Effector memory CD8-positive, alpha-beta T cell (primary cell): ENCODE measurements at regions not wholly inside any gene's neighbourhood (a gene's known extent, or its start where the extent isn't known, plus 50 kb on each side); places are given as distances from the start of the nearest gene placed in this dataset.

ENCODE experiments used
- ATAC-seq: fragments of 150-1000 bp; cut with Tn5 transposase; replicated peaks from 2 replicates; pipeline ENCODE4 v1.10.0; 2021; ENCODE audit warnings: mild to moderate bottlenecking, moderate library complexity
- DNase-seq, 3 experiments: peaks; one replicate each; pipeline ENCODE4 v3.0.0; 2021
- H3K27ac Mint-ChIP-seq, 2 donors: one replicate each; pipeline ENCODE4 v1.8.0; 2022; ENCODE audit warnings: mild to moderate bottlenecking in 2 of 2, mixed read lengths in 2 of 2, moderate library complexity in 2 of 2
- H3K27me3 Mint-ChIP-seq, 2 donors: one replicate each; pipeline ENCODE4 v1.8.0; 2022; ENCODE audit warnings: mixed read lengths in 2 of 2
- H3K36me3 Mint-ChIP-seq: one replicate; pipeline ENCODE4 v1.8.0; 2022; ENCODE audit warnings: mild to moderate bottlenecking, moderate library complexity, mixed read lengths; ENCODE audit not compliant: insufficient read depth
- H3K4me1 Mint-ChIP-seq, 2 donors: one replicate each; pipeline ENCODE4 v1.8.0; 2022; ENCODE audit warnings: low read depth in 2 of 2, mixed read lengths in 2 of 2
- H3K4me3 Mint-ChIP-seq, 2 donors: one replicate each; pipeline ENCODE4 v1.8.0; 2022; ENCODE audit warnings: mild to moderate bottlenecking in 2 of 2, mixed read lengths in 2 of 2, moderate library complexity in 2 of 2
- H3K9me3 Mint-ChIP-seq, 2 donors: one replicate each; pipeline ENCODE4 v1.8.0; 2022; ENCODE audit warnings: mixed read lengths in 2 of 2

- Mint-ChIP-seq H3K27ac (peak overlapping the region; percentile 91 to 99), H3K36me3 (no peaks in the 10 kb centered on the region), H3K27me3 (no peaks in the 10 kb centered on the region), H3K9me3 (no peaks in the 10 kb centered on the region), H3K4me1 (peaks cover 5 to 14% of the 10 kb centered on the region in 2 donors), H3K4me3 (peak overlapping the region; percentile 81 to 91)
- DNase-seq: no peak
- ATAC-seq: no peak
Measured at GRCh38 chr4:100894339-100894870, 376.6 kb upstream of the EMCN start.

GRCh38 chr4:100891808-100892207 is 374.0 kb upstream of the EMCN start:
- H3K36me3 Mint-ChIP-seq: no peaks in the 10 kb centered on the region
- no peak for ATAC-seq
- H3K4me3 Mint-ChIP-seq: no peak overlapping the region
- peaks cover 0 to 8% of the 10 kb centered on the region in 2 donors for H3K9me3 Mint-ChIP-seq
- no peak overlapping the region for H3K27ac Mint-ChIP-seq
- peaks cover 5 to 14% of the 10 kb centered on the region in 2 donors for H3K4me1 Mint-ChIP-seq
- DNase-seq: no peak
- no peaks in the 10 kb centered on the region for H3K27me3 Mint-ChIP-seq

GRCh38 chr4:100889898-100890297 is 372.1 kb upstream of the EMCN start:
- H3K4me3 Mint-ChIP-seq: no peak overlapping the region
- ATAC-seq (no peak), DNase-seq (no peak)

GRCh38 chr4:100889401-100889800 is 371.6 kb upstream of the EMCN start:
- Mint-ChIP-seq H3K9me3 (peaks cover 0 to 8% of the 10 kb centered on the region in 2 donors), H3K27me3 (no peaks in the 10 kb centered on the region), H3K36me3 (no peaks in the 10 kb centered on the region), H3K4me1 (no peaks in the 10 kb centered on the region), H3K4me3 (no peak overlapping the region), H3K27ac (no peak overlapping the region)
- no peak for ATAC-seq
- DNase-seq: no peak

More at GRCh38 chr4:100889898-100890297, 372.1 kb upstream of the EMCN start:
- H3K27ac Mint-ChIP-seq: no peak overlapping the region
- H3K9me3 Mint-ChIP-seq: peaks cover 0 to 8% of the 10 kb centered on the region in 2 donors
- H3K27me3 Mint-ChIP-seq: no peaks in the 10 kb centered on the region
- peaks cover 0 to 2% of the 10 kb centered on the region in 2 donors for H3K4me1 Mint-ChIP-seq
- no peaks in the 10 kb centered on the region for H3K36me3 Mint-ChIP-seq

- Mint-ChIP-seq H3K4me1 (no peaks in the 10 kb centered on the region), H3K4me3 (no peak overlapping the region), H3K9me3 (peaks cover 0 to 6% of the 10 kb centered on the region in 2 donors), H3K36me3 (no peaks in the 10 kb centered on the region), H3K27me3 (no peaks in the 10 kb centered on the region), H3K27ac (no peak overlapping the region)
- DNase-seq (no peak), ATAC-seq (no peak)
Measured at GRCh38 chr4:100882661-100883060, 364.8 kb upstream of the EMCN start.

- no peak overlapping the region for H3K27ac Mint-ChIP-seq
- DNase-seq (no peak), ATAC-seq (no peak)
- H3K4me3 Mint-ChIP-seq: no peak overlapping the region
- H3K9me3 Mint-ChIP-seq: no peaks in the 10 kb centered on the region
- H3K36me3 Mint-ChIP-seq: no peaks in the 10 kb centered on the region
- no peaks in the 10 kb centered on the region for H3K4me1 Mint-ChIP-seq
- H3K27me3 Mint-ChIP-seq: no peaks in the 10 kb centered on the region
Measured at GRCh38 chr4:100881283-100881682, 363.5 kb upstream of the EMCN start.

GRCh38 chr4:100880011-100880410 is 362.2 kb upstream of the EMCN start:
- DNase-seq (no peak), ATAC-seq (no peak)
- Mint-ChIP-seq H3K4me1 (no peaks in the 10 kb centered on the region), H3K36me3 (no peaks in the 10 kb centered on the region), H3K9me3 (no peaks in the 10 kb centered on the region), H3K4me3 (no peak overlapping the region), H3K27ac (no peak overlapping the region), H3K27me3 (no peaks in the 10 kb centered on the region)

- Mint-ChIP-seq H3K27ac (no peak overlapping the region), H3K4me3 (no peak overlapping the region), H3K36me3 (no peaks in the 10 kb centered on the region), H3K9me3 (no peaks in the 10 kb centered on the region), H3K27me3 (no peaks in the 10 kb centered on the region), H3K4me1 (no peaks in the 10 kb centered on the region)
- ATAC-seq: no peak
- no peak for DNase-seq
Measured at GRCh38 chr4:100879471-100879870, 361.6 kb upstream of the EMCN start.

- Mint-ChIP-seq H3K4me3 (no peak overlapping the region), H3K36me3 (no peaks in the 10 kb centered on the region), H3K9me3 (no peaks in the 10 kb centered on the region), H3K27me3 (no peaks in the 10 kb centered on the region), H3K27ac (no peak overlapping the region), H3K4me1 (no peaks in the 10 kb centered on the region)
- ATAC-seq (no peak), DNase-seq (no peak)
Measured at GRCh38 chr4:100876546-100876945, 358.7 kb upstream of the EMCN start.

- Mint-ChIP-seq H3K9me3 (no peaks in the 10 kb centered on the region), H3K27ac (no peak overlapping the region), H3K27me3 (peaks cover 0 to 9% of the 10 kb centered on the region in 2 donors), H3K4me1 (no peaks in the 10 kb centered on the region), H3K36me3 (no peaks in the 10 kb centered on the region), H3K4me3 (no peak overlapping the region)
- ATAC-seq (no peak), DNase-seq (no peak)
Measured at GRCh38 chr4:100875296-100876068, 357.7 kb upstream of the EMCN start.

- H3K4me3 Mint-ChIP-seq: no peak overlapping the region
- no peak overlapping the region for H3K27ac Mint-ChIP-seq
- no peak for ATAC-seq
- DNase-seq: no peak
- no peaks in the 10 kb centered on the region for H3K4me1 Mint-ChIP-seq
- H3K9me3 Mint-ChIP-seq: no peaks in the 10 kb centered on the region
- H3K36me3 Mint-ChIP-seq: no peaks in the 10 kb centered on the region
- H3K27me3 Mint-ChIP-seq: peaks cover 0 to 18% of the 10 kb centered on the region in 2 donors
Measured at GRCh38 chr4:100872811-100873210, 355.0 kb upstream of the EMCN start.

- Mint-ChIP-seq H3K36me3 (no peaks in the 10 kb centered on the region), H3K4me1 (no peaks in the 10 kb centered on the region), H3K4me3 (no peak overlapping the region), H3K27me3 (peaks cover 7 to 18% of the 10 kb centered on the region in 2 donors), H3K27ac (no peak overlapping the region), H3K9me3 (peaks cover 3 to 7% of the 10 kb centered on the region in 2 donors)
- DNase-seq (no peak), ATAC-seq (no peak)
Measured at GRCh38 chr4:100870940-100871772, 353.3 kb upstream of the EMCN start.

GRCh38 chr4:100869276-100869675 is 351.5 kb upstream of the EMCN start:
- H3K27ac Mint-ChIP-seq: no peak overlapping the region
- ATAC-seq (no peak), DNase-seq (no peak)
- H3K36me3 Mint-ChIP-seq: no peaks in the 10 kb centered on the region
- H3K27me3 Mint-ChIP-seq: peaks cover 7 to 18% of the 10 kb centered on the region in 2 donors
- peaks cover 3 to 7% of the 10 kb centered on the region in 2 donors for H3K9me3 Mint-ChIP-seq
- no peak overlapping the region for H3K4me3 Mint-ChIP-seq
- no peaks in the 10 kb centered on the region for H3K4me1 Mint-ChIP-seq
